ENCODE measurements at regions not wholly inside any gene's neighbourhood (a gene's known extent, or its start where the extent isn't known, plus 50 kb on each side); places are given as distances from the start of the nearest gene placed in this dataset.
A peak's percentile ranks its signal among the peaks of the same experiment; 100 is the strongest.

DNA sequence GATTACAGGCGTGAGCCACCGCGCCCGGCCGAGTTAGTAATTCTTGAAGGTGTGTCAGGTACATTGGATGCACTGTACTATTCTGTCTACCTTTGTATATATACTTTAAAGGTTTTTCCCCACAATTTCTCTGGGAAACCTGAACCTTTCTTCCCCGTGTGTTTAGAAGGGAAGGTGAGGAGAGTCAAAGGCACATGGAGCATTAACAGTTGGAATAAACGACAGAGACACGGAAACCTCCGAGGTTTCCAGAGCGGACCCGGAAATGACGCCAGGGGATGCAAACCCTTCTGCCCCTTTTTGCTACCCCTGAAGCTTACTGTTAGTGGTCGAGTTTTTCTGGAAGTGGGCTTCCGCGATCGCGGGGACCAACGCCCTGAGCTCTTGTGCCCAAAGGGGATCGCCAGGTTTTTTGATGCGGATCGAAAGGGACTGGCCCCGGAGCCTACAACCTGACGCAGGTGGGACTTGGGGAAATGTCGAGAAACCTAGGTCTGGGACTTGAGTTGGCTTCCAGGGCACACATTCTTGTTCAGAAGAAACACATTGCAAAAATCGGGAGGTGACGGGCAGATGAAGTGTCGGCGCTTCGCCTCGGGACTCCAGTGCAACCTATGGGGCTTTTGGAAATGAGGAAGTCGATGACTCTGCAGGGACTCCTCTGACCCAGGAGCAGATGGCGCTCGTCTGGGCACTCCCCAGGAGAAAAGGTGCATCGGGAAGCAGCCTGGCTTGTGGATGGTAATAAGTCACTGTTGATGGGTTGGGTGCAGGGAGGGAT is 218.2 kb downstream of the OR2B2 start (continued):
- TF ChIP-seq U2AF2 (IDR thresholded peaks at IDR 0.05; ENCODE audit: low read depth, low read length) (no peak), ZFAT (CRISPR knock-in tag; conservative IDR thresholded peaks at IDR 0.05) (no peak), JDP2 (CRISPR knock-in tag; IDR thresholded peaks at IDR 0.05; ENCODE audit: borderline replicate concordance) (no peak), AHR (CRISPR knock-in tag; IDR thresholded peaks at IDR 0.05) (no peak), ZNF496 (CRISPR knock-in tag; IDR thresholded peaks at IDR 0.05; ENCODE audit: insufficient replicate concordance) (no peak), ZNF713 (CRISPR knock-in tag; IDR thresholded peaks at IDR 0.05) (0 out of 2 replicates have a peak, but pooled peaks have one; percentile 59), SALL1 (CRISPR knock-in tag; IDR thresholded peaks at IDR 0.05) (peak; percentile 59; the same call in 1 of the 2 replicates), ISX (CRISPR knock-in tag; conservative IDR thresholded peaks at IDR 0.05) (0 out of 2 replicates have a peak, but pooled peaks have one; percentile 59), ZNF34 (CRISPR knock-in tag; IDR thresholded peaks at IDR 0.05; ENCODE audit: borderline replicate concordance) (no peak), GTF2F1 (IDR thresholded peaks at IDR 0.05; ENCODE audit: low read length) (no peak), ZNF773 (CRISPR knock-in tag; IDR thresholded peaks at IDR 0.05; ENCODE audit: borderline replicate concordance) (no peak), ZNF672 (CRISPR knock-in tag; IDR thresholded peaks at IDR 0.05) (no peak), PHF8 (CRISPR knock-in tag; IDR thresholded peaks at IDR 0.05) (peak; percentile 76), AHDC1 (CRISPR knock-in tag; IDR thresholded peaks at IDR 0.05; ENCODE audit: borderline replicate concordance) (peak; percentile 30; the same call in 1 of the 2 replicates), LCORL (IDR thresholded peaks at IDR 0.05) (no peak), LCORL (CRISPR knock-in tag; IDR thresholded peaks at IDR 0.05) (no peak; the same call in 1 of the 2 replicates), KDM6A (CRISPR knock-in tag; IDR thresholded peaks at IDR 0.05; ENCODE audit: low read depth) (no peak), JUND (CRISPR knock-in tag; IDR thresholded peaks at IDR 0.05) (0 out of 2 replicates have a peak, but pooled peaks have one; percentile 38), GRHL1 (CRISPR knock-in tag; conservative IDR thresholded peaks at IDR 0.05) (no peak)
- TF ChIP-seq, protein P1, sequence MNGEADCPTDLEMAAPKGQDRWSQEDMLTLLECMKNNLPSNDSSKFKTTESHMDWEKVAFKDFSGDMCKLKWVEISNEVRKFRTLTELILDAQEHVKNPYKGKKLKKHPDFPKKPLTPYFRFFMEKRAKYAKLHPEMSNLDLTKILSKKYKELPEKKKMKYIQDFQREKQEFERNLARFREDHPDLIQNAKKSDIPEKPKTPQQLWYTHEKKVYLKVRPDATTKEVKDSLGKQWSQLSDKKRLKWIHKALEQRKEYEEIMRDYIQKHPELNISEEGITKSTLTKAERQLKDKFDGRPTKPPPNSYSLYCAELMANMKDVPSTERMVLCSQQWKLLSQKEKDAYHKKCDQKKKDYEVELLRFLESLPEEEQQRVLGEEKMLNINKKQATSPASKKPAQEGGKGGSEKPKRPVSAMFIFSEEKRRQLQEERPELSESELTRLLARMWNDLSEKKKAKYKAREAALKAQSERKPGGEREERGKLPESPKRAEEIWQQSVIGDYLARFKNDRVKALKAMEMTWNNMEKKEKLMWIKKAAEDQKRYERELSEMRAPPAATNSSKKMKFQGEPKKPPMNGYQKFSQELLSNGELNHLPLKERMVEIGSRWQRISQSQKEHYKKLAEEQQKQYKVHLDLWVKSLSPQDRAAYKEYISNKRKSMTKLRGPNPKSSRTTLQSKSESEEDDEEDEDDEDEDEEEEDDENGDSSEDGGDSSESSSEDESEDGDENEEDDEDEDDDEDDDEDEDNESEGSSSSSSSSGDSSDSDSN (CRISPR knock-in tag; IDR thresholded peaks at IDR 0.05), result peak; percentile 54

Data from HepG2 (cell line).